WI38 (cell line): ENCODE measurements at regions not wholly inside any gene's neighbourhood (a gene's known extent, or its start where the extent isn't known, plus 50 kb on each side); places are given as distances from the start of the nearest gene placed in this dataset.

ENCODE experiments used
- H3K4me3 ChIP-seq: 2 replicates; pipeline ENCODE4 v1.5.1; 2011; ENCODE audit warnings: low read depth, mild to moderate bottlenecking, control low read depth, low read length
- CTCF ChIP-seq: IDR thresholded peaks from 2 replicates; pipeline ENCODE4 v1.5.1; 2012; ENCODE audit warnings: low read depth, mild to moderate bottlenecking, control low read depth, low read length

GRCh38 chr17:13761038-13761603, 159.4 kb upstream of the HS3ST3A1 start:
- H3K4me3 ChIP-seq: no peak overlapping the region
- no peak for TF ChIP-seq CTCF

- H3K4me3 ChIP-seq: no peak overlapping the region
- no peak for TF ChIP-seq CTCF
These were observed 164.0 kb upstream of the HS3ST3A1 start for GRCh38 chr17:13765701-13766100.

DNA sequence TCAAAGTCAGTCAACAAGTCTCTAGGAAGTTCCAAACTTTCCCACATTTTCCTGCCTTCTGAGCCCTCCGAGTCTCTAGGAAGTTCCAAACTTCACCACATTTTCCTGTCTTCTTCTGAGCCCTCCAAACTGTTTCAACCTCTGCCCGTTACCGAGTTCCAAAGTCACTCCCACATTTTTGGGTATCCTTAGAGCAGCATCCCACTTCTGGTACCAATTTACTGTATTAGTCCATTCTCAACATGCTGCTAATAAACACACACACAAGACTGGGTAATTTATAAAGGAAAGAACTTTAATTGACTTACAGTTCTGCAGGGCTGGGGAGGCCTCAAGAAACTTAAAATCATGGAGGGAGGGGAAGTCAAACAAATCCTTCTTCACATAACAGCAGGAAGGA, 169.0 kb upstream of the HS3ST3A1 start:
- no peak for TF ChIP-seq CTCF
- no peak overlapping the region for H3K4me3 ChIP-seq

DNA sequence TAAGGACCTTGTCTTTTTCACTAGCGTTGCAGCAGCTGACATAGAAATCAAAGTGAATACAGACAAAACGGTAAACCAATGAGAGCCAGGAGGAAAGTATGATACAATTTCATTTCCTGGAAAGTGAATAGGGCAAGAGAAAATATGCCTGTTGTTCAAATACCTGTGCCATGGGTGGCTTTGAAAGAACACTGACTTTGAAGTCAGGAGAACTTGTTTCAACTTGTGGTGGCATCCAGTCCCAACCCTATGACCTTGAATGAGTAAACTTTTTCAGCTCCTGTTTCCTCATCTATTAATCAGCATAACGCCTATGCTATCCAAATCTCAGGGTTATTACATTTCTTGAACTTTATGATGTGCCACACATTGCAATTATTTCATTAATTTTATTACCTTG, 173.7 kb upstream of the HS3ST3A1 start:
- TF ChIP-seq CTCF: no peak
- no peak overlapping the region for H3K4me3 ChIP-seq

- no peak overlapping the region for H3K4me3 ChIP-seq
- no peak for TF ChIP-seq CTCF
These were observed 174.4 kb upstream of the HS3ST3A1 start for GRCh38 chr17:13776027-13776551.

GRCh38 chr17:13777003-13777402, 175.3 kb upstream of the HS3ST3A1 start:
- TF ChIP-seq CTCF: no peak

DNA sequence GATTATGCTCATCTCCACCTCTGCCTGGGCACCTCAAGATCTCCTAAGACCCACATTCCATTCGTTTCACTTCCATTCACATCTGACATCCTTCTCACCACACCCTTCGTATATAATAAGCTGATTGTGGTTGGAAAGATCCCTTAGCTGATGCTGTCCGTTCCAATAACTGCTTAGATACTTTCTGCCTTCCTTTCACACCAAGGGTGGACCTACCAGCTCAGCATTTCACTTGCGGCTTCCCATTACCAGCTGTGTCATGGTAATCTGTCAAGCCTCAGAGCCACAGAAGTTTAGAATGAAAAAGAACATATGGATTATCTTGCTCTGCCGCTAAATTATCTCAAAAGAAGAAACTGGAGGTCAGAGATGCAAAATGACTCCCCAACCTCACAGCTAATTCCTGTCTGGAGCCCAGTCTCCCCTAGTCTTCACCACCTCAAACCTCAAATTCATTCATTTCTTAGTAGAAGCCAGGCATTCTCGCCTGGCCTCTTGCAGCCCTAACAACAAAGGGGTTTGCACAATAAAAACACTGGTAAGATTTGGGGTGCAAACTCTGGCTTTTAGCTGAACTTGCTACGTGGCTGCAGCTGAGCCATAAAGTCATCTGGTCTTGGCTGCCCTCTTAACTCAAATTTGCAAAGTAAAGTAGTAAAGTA, 182.8 kb upstream of the HS3ST3A1 start:
- no peak for TF ChIP-seq CTCF
- H3K4me3 ChIP-seq: no peak overlapping the region

More at GRCh38 chr17:13777003-13777402, 175.3 kb upstream of the HS3ST3A1 start:
- H3K4me3 ChIP-seq: no peak overlapping the region
